ENCODE measurements at regions not wholly inside any gene's neighbourhood (a gene's known extent, or its start where the extent isn't known, plus 50 kb on each side); places are given as distances from the start of the nearest gene placed in this dataset.
"Not testable (repeated sequence)": the region's sequence is repeated elsewhere in the genome, so short reads cannot be mapped to it uniquely, and the experiment has no call there.

DNA sequence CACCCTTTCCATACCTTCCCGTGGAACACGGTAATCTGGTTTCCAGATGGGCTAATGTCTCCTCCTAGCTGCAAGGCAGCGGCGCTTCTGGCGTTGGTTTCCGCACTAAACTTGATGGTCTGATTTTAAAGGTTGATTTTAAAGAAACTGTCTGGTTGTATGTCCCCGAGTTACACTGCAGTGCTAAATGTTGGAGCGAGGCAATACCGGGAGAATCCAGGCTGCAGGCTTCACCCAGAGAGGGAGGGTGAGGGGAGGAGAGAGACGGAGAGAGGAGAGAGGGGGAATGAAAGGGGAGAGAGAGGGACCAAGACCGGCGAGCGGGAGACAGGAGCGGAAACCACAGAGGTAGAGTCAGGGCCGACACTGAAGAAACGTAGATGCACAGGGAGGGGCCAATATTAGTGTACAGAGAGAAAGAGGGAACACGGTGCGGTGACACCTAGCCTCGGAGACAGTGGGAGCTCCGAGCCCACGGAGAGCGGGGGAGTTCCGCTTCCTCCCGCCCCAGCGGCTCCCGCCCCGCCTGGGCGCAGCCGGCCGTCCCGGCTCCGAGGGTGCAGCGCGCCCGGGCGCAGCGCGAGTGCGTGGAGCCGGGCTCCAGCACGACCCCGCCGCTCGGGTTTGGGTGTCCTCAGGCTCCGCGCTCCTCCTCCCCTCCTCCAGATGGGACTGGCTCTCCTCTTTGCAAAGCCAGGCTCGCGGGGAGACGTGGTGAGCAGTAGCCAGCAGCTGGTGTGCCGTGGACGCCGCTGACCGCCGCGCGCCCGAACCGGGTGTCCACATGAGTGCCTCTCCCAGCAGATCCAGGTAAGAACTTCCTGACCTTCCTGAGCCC lies 71.9 kb upstream of the GRAMD1B start:
- Mint-ChIP-seq H3K27ac (peak overlapping the region; percentile 85), H3K4me1 (ENCODE audit: low read depth) (peaks cover 43% of the 10 kb centered on the region), H3K27me3 (ENCODE audit: low read depth) (peaks cover 7% of the 10 kb centered on the region), H3K9me3 (no peaks in the 10 kb centered on the region), H3K36me3 (ENCODE audit: low read depth) (no peaks in the 10 kb centered on the region), H3K4me3 (peak overlapping the region; percentile 95)
- DNase-seq (ENCODE audit: low spot score): peak; percentile 59

DNA sequence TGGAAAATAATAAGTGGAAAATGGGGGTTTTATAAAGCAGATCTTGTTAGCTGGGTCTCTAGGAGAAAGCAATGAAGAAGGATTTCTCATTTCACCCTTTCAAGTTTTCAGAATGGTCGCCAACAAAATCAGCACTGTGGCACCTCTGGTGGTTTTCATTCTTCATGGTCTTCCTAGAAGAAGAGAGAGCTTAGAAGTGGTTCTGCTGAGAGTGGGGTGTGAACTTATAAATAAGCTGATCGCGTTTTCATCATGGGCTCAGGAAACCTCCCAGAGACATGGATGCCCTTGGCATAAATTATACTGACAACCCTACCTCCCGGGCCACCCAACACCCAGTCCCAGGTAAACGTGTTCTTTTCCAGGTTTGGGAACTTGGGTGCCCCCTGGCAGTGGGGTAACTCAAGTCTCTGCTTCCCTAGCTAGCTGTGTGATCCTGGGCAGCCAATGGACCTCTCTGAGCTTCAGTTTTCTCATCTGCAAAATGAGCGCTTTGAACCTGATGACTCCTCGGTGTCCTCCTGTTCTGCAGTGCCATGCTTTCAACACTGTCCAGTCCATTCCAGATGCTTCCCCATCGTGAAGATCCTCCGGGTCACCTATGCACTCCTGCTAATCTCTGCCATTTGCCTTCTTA lies 72.6 kb upstream of the GRAMD1B start:
- H3K4me3 Mint-ChIP-seq: peak overlapping the region; percentile 95
- H3K4me1 Mint-ChIP-seq (ENCODE audit: low read depth): peaks cover 36% of the 10 kb centered on the region
- peak; percentile 15 for DNase-seq (ENCODE audit: low spot score)
- peaks cover 12% of the 10 kb centered on the region for H3K27me3 Mint-ChIP-seq (ENCODE audit: low read depth)
- no peaks in the 10 kb centered on the region for H3K36me3 Mint-ChIP-seq (ENCODE audit: low read depth)
- peak overlapping the region; percentile 85 for H3K27ac Mint-ChIP-seq
- no peaks in the 10 kb centered on the region for H3K9me3 Mint-ChIP-seq

GRCh38 chr11:123356539-123356938 lies 73.5 kb upstream of the GRAMD1B start:
- DNase-seq (ENCODE audit: low spot score): peak; percentile 51
- no peaks in the 10 kb centered on the region for H3K36me3 Mint-ChIP-seq (ENCODE audit: low read depth)
- H3K9me3 Mint-ChIP-seq: no peaks in the 10 kb centered on the region
- H3K4me3 Mint-ChIP-seq: peak overlapping the region; percentile 95
- peak overlapping the region; percentile 16 for H3K27ac Mint-ChIP-seq
- peaks cover 29% of the 10 kb centered on the region for H3K4me1 Mint-ChIP-seq (ENCODE audit: low read depth)
- peaks cover 12% of the 10 kb centered on the region for H3K27me3 Mint-ChIP-seq (ENCODE audit: low read depth)

GRCh38 chr11:123354371-123354975 lies 75.6 kb upstream of the GRAMD1B start:
- Mint-ChIP-seq H3K36me3 (ENCODE audit: low read depth) (no peaks in the 10 kb centered on the region), H3K4me1 (ENCODE audit: low read depth) (peaks cover 23% of the 10 kb centered on the region), H3K27me3 (ENCODE audit: low read depth) (peaks cover 10% of the 10 kb centered on the region), H3K27ac (no peak overlapping the region), H3K9me3 (no peaks in the 10 kb centered on the region), H3K4me3 (no peak overlapping the region)
- no peak for DNase-seq (ENCODE audit: low spot score)

- Mint-ChIP-seq H3K27me3 (ENCODE audit: low read depth) (peaks cover 9% of the 10 kb centered on the region), H3K36me3 (ENCODE audit: low read depth) (no peaks in the 10 kb centered on the region), H3K9me3 (no peaks in the 10 kb centered on the region), H3K4me3 (no peak overlapping the region), H3K4me1 (ENCODE audit: low read depth) (no peaks in the 10 kb centered on the region), H3K27ac (no peak overlapping the region)
- no peak for DNase-seq (ENCODE audit: low spot score)
These were observed 78.7 kb upstream of the GRAMD1B start for GRCh38 chr11:123351375-123351774.

DNA sequence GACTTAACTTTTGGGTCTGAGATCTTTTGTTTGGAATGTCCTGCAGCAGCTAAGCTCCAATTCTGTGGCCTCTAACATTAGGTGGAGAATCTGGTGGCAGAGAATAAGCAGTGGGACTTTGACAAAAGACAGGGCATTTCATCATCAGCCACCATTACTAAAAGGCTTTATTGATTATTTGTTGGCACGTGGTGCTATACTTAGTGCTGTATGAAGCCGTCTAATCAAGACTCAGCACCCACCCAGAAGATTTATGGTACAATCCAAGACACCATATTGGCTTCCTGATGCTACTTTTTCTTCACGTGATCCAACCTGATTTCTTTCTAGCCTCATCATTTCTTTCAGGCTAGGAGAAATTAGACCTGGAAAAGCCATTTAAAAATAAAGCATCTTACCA lies 80.7 kb upstream of the GRAMD1B start:
- H3K36me3 Mint-ChIP-seq (ENCODE audit: low read depth): no peaks in the 10 kb centered on the region
- no peaks in the 10 kb centered on the region for H3K4me1 Mint-ChIP-seq (ENCODE audit: low read depth)

DNA sequence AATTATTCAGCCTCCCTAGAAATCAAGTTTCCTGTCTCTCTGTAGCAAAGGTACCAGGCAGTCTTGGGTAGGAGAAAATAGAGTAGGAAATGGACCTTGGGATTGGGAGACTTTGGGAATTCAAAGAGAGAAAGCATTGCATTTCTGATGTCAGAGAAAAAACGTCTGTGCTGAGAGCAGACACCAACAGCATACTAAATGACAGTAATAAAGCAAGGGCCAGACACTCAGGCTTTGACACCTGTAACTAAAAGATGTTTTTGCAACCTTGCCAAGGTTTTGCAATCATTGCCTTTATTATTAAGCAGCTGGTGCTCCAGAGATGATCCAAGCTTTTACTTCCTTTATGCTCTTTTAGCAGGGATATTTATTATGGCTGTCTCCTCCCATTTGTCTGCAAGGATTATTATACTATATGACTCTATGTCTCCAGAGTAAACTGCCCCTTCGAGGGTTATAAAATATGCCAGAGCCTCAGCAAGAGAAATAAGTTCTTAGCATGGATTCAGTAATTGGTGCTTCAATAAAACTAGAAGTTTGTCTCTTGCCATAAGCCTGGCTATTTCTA lies 85.2 kb upstream of the GRAMD1B start:
- Mint-ChIP-seq H3K27me3 (ENCODE audit: low read depth) (peaks cover 6% of the 10 kb centered on the region), H3K36me3 (ENCODE audit: low read depth) (no peaks in the 10 kb centered on the region), H3K4me1 (ENCODE audit: low read depth) (peaks cover 2% of the 10 kb centered on the region), H3K4me3 (no peak overlapping the region), H3K9me3 (peaks cover 8% of the 10 kb centered on the region), H3K27ac (no peak overlapping the region)
- no peak for DNase-seq (ENCODE audit: low spot score)

More for the DNA sequence above, 80.7 kb upstream of the GRAMD1B start:
- H3K9me3 Mint-ChIP-seq: no peaks in the 10 kb centered on the region
- no peak for DNase-seq (ENCODE audit: low spot score)
- H3K27me3 Mint-ChIP-seq (ENCODE audit: low read depth): peaks cover 9% of the 10 kb centered on the region
- H3K4me3 Mint-ChIP-seq: no peak overlapping the region
- H3K27ac Mint-ChIP-seq: no peak overlapping the region

DNA sequence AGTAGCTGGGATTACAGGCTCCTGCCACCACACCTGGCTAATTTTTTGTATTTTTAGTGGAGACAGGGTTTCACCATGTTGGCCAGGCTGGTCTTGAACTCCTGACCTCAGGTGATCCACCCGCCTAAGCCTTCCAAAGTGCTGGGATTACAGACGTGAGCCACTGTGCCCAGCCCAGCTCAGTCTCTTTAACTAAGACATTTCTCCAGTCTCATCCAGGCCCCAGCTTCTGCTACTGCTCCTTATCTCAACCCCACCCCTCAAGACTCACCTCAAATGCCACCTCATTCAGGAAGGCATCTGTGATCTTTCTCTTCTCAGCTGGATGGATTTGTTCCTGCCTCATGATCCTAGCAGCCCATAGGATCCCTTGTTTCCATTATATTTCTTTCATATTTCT lies 85.9 kb upstream of the GRAMD1B start:
- not testable (repeated sequence) for H3K36me3 Mint-ChIP-seq (ENCODE audit: low read depth); H3K27ac Mint-ChIP-seq; H3K27me3 Mint-ChIP-seq (ENCODE audit: low read depth); DNase-seq (ENCODE audit: low spot score); H3K4me3 Mint-ChIP-seq; H3K4me1 Mint-ChIP-seq (ENCODE audit: low read depth)
- peaks cover 10% of the 10 kb centered on the region for H3K9me3 Mint-ChIP-seq

DNA sequence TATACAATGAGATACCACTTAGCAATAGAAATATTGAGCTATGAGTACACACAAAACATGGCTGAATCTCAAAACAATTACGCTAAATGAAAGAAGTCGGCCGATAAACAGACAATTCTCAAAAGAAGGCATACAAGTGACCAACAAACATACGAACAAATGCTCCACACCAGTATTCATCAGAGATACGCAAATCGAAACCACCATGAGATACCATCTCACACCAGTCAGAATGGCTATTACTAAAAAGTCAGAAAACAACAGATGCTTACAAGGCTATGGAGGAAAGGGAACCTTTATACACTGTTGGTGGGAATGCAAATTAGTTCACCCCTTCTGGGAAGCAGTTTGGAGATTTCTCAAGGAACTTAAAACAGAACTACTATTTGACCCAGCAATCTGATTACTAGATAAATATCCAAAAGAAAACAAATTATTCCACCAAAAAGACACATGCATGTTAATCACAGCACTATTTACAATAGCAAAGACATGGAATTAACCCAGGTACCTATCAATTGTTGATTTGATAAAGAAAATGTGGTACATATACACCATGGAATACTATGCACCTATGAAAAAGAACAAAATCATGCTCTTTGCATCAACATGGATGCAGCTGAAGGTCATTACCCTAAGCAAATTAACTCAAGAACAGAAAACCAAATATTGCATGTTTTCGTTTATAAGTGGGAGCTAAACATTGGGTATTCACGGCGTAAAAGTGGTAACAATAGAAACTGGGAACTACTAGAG lies 90.9 kb upstream of the GRAMD1B start:
- Mint-ChIP-seq H3K27me3 (ENCODE audit: low read depth) (peaks cover 5% of the 10 kb centered on the region), H3K4me1 (ENCODE audit: low read depth) (peaks cover 6% of the 10 kb centered on the region), H3K27ac (no peak overlapping the region), H3K4me3 (no peak overlapping the region), H3K36me3 (ENCODE audit: low read depth) (no peaks in the 10 kb centered on the region), H3K9me3 (peaks cover 20% of the 10 kb centered on the region)
- no peak for DNase-seq (ENCODE audit: low spot score)

- Mint-ChIP-seq H3K27ac (no peak overlapping the region), H3K36me3 (ENCODE audit: low read depth) (no peaks in the 10 kb centered on the region), H3K9me3 (peaks cover 20% of the 10 kb centered on the region), H3K27me3 (ENCODE audit: low read depth) (peaks cover 5% of the 10 kb centered on the region), H3K4me1 (ENCODE audit: low read depth) (peaks cover 6% of the 10 kb centered on the region), H3K4me3 (no peak overlapping the region)
- no peak for DNase-seq (ENCODE audit: low spot score)
These were observed 91.7 kb upstream of the GRAMD1B start for GRCh38 chr11:123338266-123338800.

- Mint-ChIP-seq H3K36me3 (ENCODE audit: low read depth) (no peaks in the 10 kb centered on the region), H3K27me3 (ENCODE audit: low read depth) (peaks cover 2% of the 10 kb centered on the region), H3K9me3 (peaks cover 12% of the 10 kb centered on the region), H3K4me3 (no peak overlapping the region), H3K4me1 (ENCODE audit: low read depth) (peaks cover 4% of the 10 kb centered on the region), H3K27ac (no peak overlapping the region)
- no peak for DNase-seq (ENCODE audit: low spot score)
These were observed 95.1 kb upstream of the GRAMD1B start for GRCh38 chr11:123334925-123335324.

GRCh38 chr11:123332577-123332976 lies 97.5 kb upstream of the GRAMD1B start:
- not testable (repeated sequence) for H3K9me3 Mint-ChIP-seq; H3K27me3 Mint-ChIP-seq (ENCODE audit: low read depth); H3K27ac Mint-ChIP-seq; H3K4me3 Mint-ChIP-seq; H3K4me1 Mint-ChIP-seq (ENCODE audit: low read depth); DNase-seq (ENCODE audit: low spot score); H3K36me3 Mint-ChIP-seq (ENCODE audit: low read depth)

DNA sequence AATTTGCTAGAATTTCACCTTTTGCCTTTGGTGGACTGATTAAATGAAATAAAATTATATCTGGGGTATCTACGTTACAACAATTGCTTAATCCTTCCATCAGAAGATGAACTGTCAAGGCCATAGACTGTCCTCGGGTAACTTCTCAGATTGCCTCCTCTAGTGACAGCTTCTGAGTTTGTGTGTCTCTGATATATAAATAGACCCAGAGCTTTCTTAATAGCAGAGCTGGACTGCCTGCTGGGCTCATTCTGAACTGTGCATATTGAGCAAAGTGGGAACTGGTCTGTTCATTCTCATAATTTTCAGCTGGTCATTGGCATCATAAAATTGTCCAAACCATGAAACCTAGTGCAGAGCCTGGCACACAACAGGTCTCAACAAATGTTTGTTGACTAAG lies 99.1 kb upstream of the GRAMD1B start:
- Mint-ChIP-seq H3K36me3 (ENCODE audit: low read depth) (no peaks in the 10 kb centered on the region), H3K27ac (no peak overlapping the region), H3K4me3 (no peak overlapping the region), H3K4me1 (ENCODE audit: low read depth) (no peaks in the 10 kb centered on the region), H3K9me3 (peaks cover 6% of the 10 kb centered on the region), H3K27me3 (ENCODE audit: low read depth) (peaks cover 4% of the 10 kb centered on the region)
- DNase-seq (ENCODE audit: low spot score): no peak

Measured in T-helper 2 cell treated with Interferon-gamma antibody and Interleukin-4, amounts not matched to agents 5 μg/mL and 100 μg/mL, for 36 hours (primary cell).